Natural killer cell (primary cell): ENCODE measurements at regions not wholly inside any gene's neighbourhood (a gene's known extent, or its start where the extent isn't known, plus 50 kb on each side); places are given as distances from the start of the nearest gene placed in this dataset.

Source experiments
- ATAC-seq, 3 donors: fragments of 150-1000 bp in 2 of 3; fragments of 200-7000 bp in 1 of 3; cut with Tn5 transposase; 1 replicate in 1 of 3; 2 replicates in 2 of 3; pipeline ENCODE4 v1.10.0; 2021; ENCODE audit warnings: mild to moderate bottlenecking in 2 of 3, moderate library complexity in 2 of 3
- DNase-seq, 2 donors: peaks; one replicate each; pipeline versions ENCODE4 v3.0.0 to v3.0.0-alpha.2; 2013 to 2021; ENCODE audit warnings: mixed read lengths in 1 of 2
- H3K27ac ChIP-seq: one replicate; pipeline ENCODE4 v1.5.1; 2013; ENCODE audit warnings: mild to moderate bottlenecking, low read length
- H3K27me3 ChIP-seq: one replicate; pipeline ENCODE4 v1.6.1; 2013; ENCODE audit warnings: low read length; ENCODE audit not compliant: control insufficient read depth, insufficient read depth
- H3K36me3 ChIP-seq: one replicate; pipeline ENCODE4 v1.6.1; 2013; ENCODE audit warnings: low read length; ENCODE audit not compliant: control insufficient read depth, insufficient read depth
- H3K4me1 ChIP-seq: one replicate; pipeline ENCODE4 v1.6.1; 2013; ENCODE audit warnings: low read length; ENCODE audit not compliant: control insufficient read depth, insufficient read depth
- H3K4me3 ChIP-seq: one replicate; pipeline ENCODE4 v1.5.1; 2013; ENCODE audit warnings: low read length
- H3K9me3 ChIP-seq: one replicate; pipeline ENCODE4 v1.6.1; 2013; ENCODE audit warnings: low read length; ENCODE audit not compliant: control insufficient read depth, insufficient read depth
- H3K27ac Mint-ChIP-seq, 2 donors: one replicate each; pipeline ENCODE4 v1.8.0; 2022; ENCODE audit warnings: mild to moderate bottlenecking in 2 of 2, mixed read lengths in 2 of 2, moderate library complexity in 1 of 2
- H3K27me3 Mint-ChIP-seq, 2 donors: one replicate each; pipeline ENCODE4 v1.8.0; 2022; ENCODE audit warnings: low read depth in 2 of 2, mixed read lengths in 2 of 2
- H3K36me3 Mint-ChIP-seq: one replicate; pipeline ENCODE4 v1.8.0; 2022; ENCODE audit warnings: mixed read lengths
- H3K4me1 Mint-ChIP-seq, 2 donors: one replicate each; pipeline ENCODE4 v1.8.0; 2022; ENCODE audit warnings: mixed read lengths in 2 of 2
- H3K4me3 Mint-ChIP-seq: one replicate; pipeline ENCODE4 v1.8.0; 2022; ENCODE audit warnings: mild to moderate bottlenecking, moderate library complexity, mixed read lengths
- H3K9me3 Mint-ChIP-seq, 2 donors: one replicate each; pipeline ENCODE4 v1.8.0; 2022; ENCODE audit warnings: mixed read lengths in 2 of 2
- CTCF ChIP-seq: fragments of 200-600 bp; IDR thresholded peaks from one replicate; pipeline ENCODE4 v1.8.0; 2022; ENCODE audit warnings: antibody characterized with exemption
- WGBS: methylation state at CpG from one replicate; pipeline ENCODE4 v1.1.7; 2013; ENCODE audit warnings: missing lambda C conversion rate; ENCODE audit not compliant: insufficient coverage; 5-methylcytosine and 5-hydroxymethylcytosine counted together
- intact Hi-C: fragments of 100-400 bp; cut with micrococcal nuclease; formaldehyde crosslinking; loops from one replicate; pipeline ENCODE4 v1.14.2; 2022

- no peak for DNase-seq
- Histone ChIP-seq H3K27me3 (peaks cover 7% of the 10 kb centered on the region), H3K4me1 (no peaks in the 10 kb centered on the region), H3K9me3 (no peaks in the 10 kb centered on the region), H3K27ac (no peak overlapping the region), H3K4me3 (no peak overlapping the region), H3K36me3 (no peaks in the 10 kb centered on the region)
- intact Hi-C loops: no loop called here
- no peak for ATAC-seq
- Mint-ChIP-seq H3K4me3 (no peak overlapping the region), H3K27me3 (peaks cover 19 to 29% of the 10 kb centered on the region in 2 donors), H3K4me1 (no peaks in the 10 kb centered on the region), H3K27ac (no peak overlapping the region), H3K9me3 (no peaks in the 10 kb centered on the region), H3K36me3 (no peaks in the 10 kb centered on the region)
- TF ChIP-seq CTCF: no peak
- 78% methylated on average over 4 of the region's 4 CpGs for WGBS
Observed at GRCh38 chr2:41854227-41854626, 193.6 kb upstream of the PKDCC start.

GRCh38 chr2:41856946-41857345 lies 190.9 kb upstream of the PKDCC start:
- intact Hi-C loops: no loop called here
- no peaks in the 10 kb centered on the region for H3K9me3 ChIP-seq
- Mint-ChIP-seq H3K4me3 (no peak overlapping the region), H3K4me1 (no peaks in the 10 kb centered on the region), H3K36me3 (no peaks in the 10 kb centered on the region), H3K27me3 (peaks cover 8 to 28% of the 10 kb centered on the region in 2 donors), H3K27ac (no peak overlapping the region), H3K9me3 (no peaks in the 10 kb centered on the region)
- 64% methylated on average over 1 of the region's 1 CpG for WGBS
- peaks cover 4% of the 10 kb centered on the region for H3K27me3 ChIP-seq
- ATAC-seq: no peak
- TF ChIP-seq CTCF: no peak
- H3K27ac ChIP-seq: no peak overlapping the region
- no peaks in the 10 kb centered on the region for H3K4me1 ChIP-seq
- DNase-seq: no peak
- H3K4me3 ChIP-seq: no peak overlapping the region
- no peaks in the 10 kb centered on the region for H3K36me3 ChIP-seq

GRCh38 chr2:41859615-41860514 lies 188.0 kb upstream of the PKDCC start:
- Histone ChIP-seq H3K27me3 (no peaks in the 10 kb centered on the region), H3K36me3 (no peaks in the 10 kb centered on the region), H3K4me1 (no peaks in the 10 kb centered on the region), H3K4me3 (no peak overlapping the region), H3K27ac (no peak overlapping the region), H3K9me3 (no peaks in the 10 kb centered on the region)
- DNase-seq: no peak
- WGBS: 93% methylated on average over 4 of the region's 9 CpGs
- no peaks in the 10 kb centered on the region for H3K4me1 Mint-ChIP-seq
- no peak for TF ChIP-seq CTCF
- no peaks in the 10 kb centered on the region for H3K9me3 Mint-ChIP-seq
- H3K27me3 Mint-ChIP-seq: peaks cover 12 to 39% of the 10 kb centered on the region in 2 donors
- no peak overlapping the region for H3K27ac Mint-ChIP-seq
- no peaks in the 10 kb centered on the region for H3K36me3 Mint-ChIP-seq
- no peak for ATAC-seq
- no peak overlapping the region for H3K4me3 Mint-ChIP-seq
- intact Hi-C loops: no loop called here

GRCh38 chr2:41863062-41863461 lies 184.8 kb upstream of the PKDCC start:
- TF ChIP-seq CTCF: no peak
- H3K4me3 Mint-ChIP-seq: no peak overlapping the region
- H3K27me3 Mint-ChIP-seq: peaks cover 21 to 64% of the 10 kb centered on the region in 2 donors
- ATAC-seq (no peak), DNase-seq (no peak)
- Histone ChIP-seq H3K36me3 (no peaks in the 10 kb centered on the region), H3K4me1 (no peaks in the 10 kb centered on the region), H3K27ac (no peak overlapping the region), H3K4me3 (no peak overlapping the region), H3K27me3 (no peaks in the 10 kb centered on the region), H3K9me3 (no peaks in the 10 kb centered on the region)
- H3K36me3 Mint-ChIP-seq: no peaks in the 10 kb centered on the region
- H3K27ac Mint-ChIP-seq: no peak overlapping the region
- 91% methylated on average over 2 of the region's 2 CpGs for WGBS
- no peaks in the 10 kb centered on the region for H3K4me1 Mint-ChIP-seq
- no peaks in the 10 kb centered on the region for H3K9me3 Mint-ChIP-seq
- intact Hi-C loops: no loop called here
